Fibroblast of lung (primary cell): ENCODE measurements at regions not wholly inside any gene's neighbourhood (a gene's known extent, or its start where the extent isn't known, plus 50 kb on each side); places are given as distances from the start of the nearest gene placed in this dataset.

Experiments
- CTCF ChIP-seq, 2 donors: IDR thresholded peaks in 1 of 2; conservative IDR thresholded peaks in 1 of 2; 1 replicate in 1 of 2; 2 replicates in 1 of 2; pipeline ENCODE4 v1.5.1; 2011 to 2012; ENCODE audit warnings: low read length in 2 of 2, control low read depth in 1 of 2, inconsistent platforms in 1 of 2, low read depth in 1 of 2, mild to moderate bottlenecking in 1 of 2
- EZH2 ChIP-seq: IDR thresholded peaks from 2 replicates; pipeline ENCODE4 v1.5.1; 2012; ENCODE audit warnings: low read length, control low read depth, mild to moderate bottlenecking; ENCODE audit errors: missing control alignments

- TF ChIP-seq CTCF (conservative IDR thresholded peaks at IDR 0.05 in 1 of 2, IDR thresholded peaks at IDR 0.05 in 1 of 2; ENCODE audit: low read depth in 1 of 2, low read length in 2 of 2), result no peak
- no peak for TF ChIP-seq EZH2
These were observed 212.6 kb downstream of the FMR1NB start for GRCh38 chrX:148193759-148194158.
